K562 (cell line): ENCODE measurements at regions not wholly inside any gene's neighbourhood (a gene's known extent, or its start where the extent isn't known, plus 50 kb on each side); places are given as distances from the start of the nearest gene placed in this dataset.

Experiments used
- ATAC-seq: fragments of 200-7000 bp; cut with Tn5 transposase; 3 replicates; pipeline ENCODE4 v1.9.1; 2020; ENCODE audit warnings: moderate library complexity
- BruUV-seq: library from RNA; stranded (reverse); fragments of 400-500 nt; replicated peaks from 2 replicates; lab custom pipeline; 2021; lab: Mats Ljungman, UMichigan
- CTCF ChIA-PET: fragments of 300-600 bp; formaldehyde crosslinking; extraction: SDS; loops from one replicate; lab custom pipeline; 2021; ENCODE audit warnings: low intra/inter-chr PET ratio; lab: Yijun Ruan, JAX
- POLR2A ChIA-PET: fragments of 300-600, 350-650 bp; sonication (Branson Sonifier 250); formaldehyde crosslinking; extraction: SDS; loops from one replicate; lab custom pipeline; 2021; ENCODE audit warnings: antibody characterized with exemption, inconsistent platforms; lab: Yijun Ruan, JAX
- DNase-seq, 4 experiments: peaks; one replicate each; pipeline versions ENCODE4 v3.0.0 to v3.0.0-alpha.2; 2011 to 2018; ENCODE audit warnings: low spot score in 3 of 4, mixed read lengths in 3 of 4; ENCODE audit errors: extremely low read depth in 1 of 4
- FAIRE-seq: peaks from 2 replicates; lab custom pipeline; 2011; peaks lifted over from hg19 to GRCh38; lab: Jason Lieb, UNC
- H2AFZ ChIP-seq: 2 replicates; pipeline ENCODE4 v1.6.0; 2011; ENCODE audit warnings: low read depth, low read length, control low read depth, inconsistent platforms
- H3K27ac ChIP-seq: fragments of 200-600 bp; 3 replicates; pipeline ENCODE4 v1.8.0; 2011; ENCODE audit warnings: low read depth, mild to moderate bottlenecking, control low read depth, inconsistent platforms, low read length, moderate library complexity, mixed read lengths; ENCODE audit errors: extremely low read depth
- H3K27me3 ChIP-seq, 2 experiments: fragments of 300-600 bp in 1 of 2; 2 replicates in 1 of 2; 3 replicates in 1 of 2; pipeline versions ENCODE4 v1.6.0 to v1.8.0; 2011; ENCODE audit warnings: inconsistent platforms in 2 of 2, low read length in 2 of 2, mild to moderate bottlenecking in 1 of 2, mixed read lengths in 1 of 2, moderate library complexity in 1 of 2; ENCODE audit not compliant: control insufficient read depth in 2 of 2, insufficient read depth in 2 of 2
- H3K36me3 ChIP-seq: fragments of 300-600 bp; 3 replicates; pipeline ENCODE4 v1.8.0; 2011; ENCODE audit warnings: mild to moderate bottlenecking, low read length, inconsistent platforms; ENCODE audit not compliant: control insufficient read depth, insufficient read depth
- H3K4me1 ChIP-seq, 2 experiments: fragments of 200-600 bp in 1 of 2; replicated peaks in 1 of 2; 2 replicates in 1 of 2; 3 replicates in 1 of 2; pipeline versions ENCODE4 v1.5.1 to v1.8.0; 2011; ENCODE audit warnings: inconsistent platforms in 2 of 2, low read length in 2 of 2, mild to moderate bottlenecking in 1 of 2, mixed read lengths in 1 of 2, moderate library complexity in 1 of 2; ENCODE audit not compliant: control insufficient read depth in 2 of 2, insufficient read depth in 2 of 2
- H3K4me2 ChIP-seq: 2 replicates; pipeline ENCODE4 v1.6.1; 2011; ENCODE audit warnings: low read length, control low read depth, inconsistent platforms, mixed read lengths; ENCODE audit not compliant: insufficient read depth
- H3K4me3 ChIP-seq: fragments of 200-600 bp; sonication (generic), shearing (Covaris generic); 2 replicates; pipeline ENCODE4 v1.5.1; 2016; ENCODE audit warnings: control low read depth, inconsistent platforms
- H3K79me2 ChIP-seq: fragments of 200-600 bp; 3 replicates; pipeline ENCODE4 v1.8.0; 2011; ENCODE audit warnings: low read length, inconsistent platforms; ENCODE audit not compliant: control insufficient read depth, insufficient read depth
- H3K9ac ChIP-seq, 2 experiments: 2 replicates each; pipeline versions ENCODE4 v1.6.0 to v1.6.1; 2011; ENCODE audit warnings: low read depth in 2 of 2, low read length in 2 of 2, control low read depth in 1 of 2, inconsistent platforms in 1 of 2, mild to moderate bottlenecking in 1 of 2, mixed read lengths in 1 of 2; ENCODE audit not compliant: insufficient read depth in 1 of 2
- H3K9me1 ChIP-seq: one replicate; pipeline ENCODE4 v1.6.0; 2011; ENCODE audit warnings: inconsistent platforms, mild to moderate bottlenecking, low read length, moderate library complexity; ENCODE audit not compliant: control insufficient read depth, insufficient read depth
- H3K9me3 ChIP-seq: replicated peaks from 2 replicates; pipeline ENCODE4 v1.5.1; 2011; ENCODE audit warnings: low read depth, low read length, inconsistent platforms; ENCODE audit not compliant: control insufficient read depth, insufficient read depth
- H4K20me1 ChIP-seq: replicated peaks from 2 replicates; pipeline ENCODE4 v1.6.1; 2011; ENCODE audit warnings: low read length, inconsistent platforms, mixed read lengths; ENCODE audit not compliant: control insufficient read depth, insufficient read depth
- BMI1 ChIP-seq: fragments of 150-350 bp; IDR thresholded peaks from 2 replicates; pipeline ENCODE4 v1.6.1; 2014; ENCODE audit warnings: low read length
- ETV6 ChIP-seq, 3 experiments: fragments of 150-350 bp in 1 of 3; sonication (generic) in 1 of 3; formaldehyde crosslinking in 1 of 3; IDR thresholded peaks; 2 replicates each; pipeline versions ENCODE4 v1.6.1 to v1.8.0; 2014 to 2022; ENCODE audit warnings: borderline replicate concordance in 2 of 3, low read depth in 2 of 3, antibody characterized with exemption in 1 of 3, low read length in 1 of 3, mild to moderate bottlenecking in 1 of 3, missing genetic modification reagents in 1 of 3
- FOXJ3 ChIP-seq: sonication (generic); formaldehyde crosslinking; IDR thresholded peaks from 2 replicates; pipeline ENCODE4 v1.4.0; 2020; ENCODE audit warnings: mild to moderate bottlenecking, missing genetic modification reagents
- NR2C2 ChIP-seq, 2 experiments: fragments of 200-800 bp in 1 of 2; sonication (Bioruptor generic) in 1 of 2; sonication (generic) in 1 of 2; formaldehyde crosslinking in 1 of 2; IDR thresholded peaks; 2 replicates each; pipeline versions ENCODE4 v1.6.1 to v1.8.0; 2016 to 2022; ENCODE audit warnings: mild to moderate bottlenecking in 1 of 2, missing compliant biosample characterization in 1 of 2, missing genetic modification characterization in 1 of 2, missing genetic modification reagents in 1 of 2
- PTTG1 ChIP-seq: fragments of 450-650 bp; IDR thresholded peaks from 2 replicates; pipeline ENCODE4 v1.6.1; 2016; ENCODE audit warnings: low read depth, mild to moderate bottlenecking, missing genetic modification characterization, missing compliant biosample characterization
- SIN3A ChIP-seq, 2 experiments: fragments of 150-350 bp in 1 of 2; IDR thresholded peaks; 2 replicates each; pipeline ENCODE4 v1.6.1; 2011 to 2016; ENCODE audit warnings: borderline replicate concordance in 2 of 2, low read depth in 2 of 2, low read length in 2 of 2, mild to moderate bottlenecking in 2 of 2, moderate library complexity in 2 of 2; ENCODE audit not compliant: control insufficient read depth in 1 of 2
- SLC30A9 ChIP-seq: fragments of 250-450 bp; sonication (Bioruptor Pico); IDR thresholded peaks from 2 replicates; pipeline ENCODE4 v1.8.0; 2022; ENCODE audit warnings: mild to moderate bottlenecking, moderate library complexity
- ZBTB43 ChIP-seq: sonication (generic); formaldehyde crosslinking; IDR thresholded peaks from 2 replicates; pipeline ENCODE4 v1.8.0; 2023; ENCODE audit warnings: mild to moderate bottlenecking, missing genetic modification reagents
- ZKSCAN3 ChIP-seq: fragments of 250-450 bp; sonication (Bioruptor Pico); IDR thresholded peaks from 2 replicates; pipeline ENCODE4 v1.4.0; 2020
- ZNF384 ChIP-seq: IDR thresholded peaks from 2 replicates; pipeline ENCODE4 v1.6.1; 2012; ENCODE audit warnings: low read depth, low read length, improper control_type of control experiment
- ZNF583 ChIP-seq: fragments of 250-450 bp; sonication (Bioruptor Pico); IDR thresholded peaks from 2 replicates; pipeline ENCODE4 v1.4.0; 2020
- ZNF785 ChIP-seq: fragments of 250-450 bp; sonication (Bioruptor Pico); IDR thresholded peaks from 2 replicates; pipeline ENCODE4 v1.4.0; 2020; ENCODE audit warnings: mild to moderate bottlenecking
- WGBS: fragments of 100-300 bp; shearing (Covaris generic); methylation state at CpG from one replicate; pipeline ENCODE4 v1.1.6; 2016; ENCODE audit warnings: low coverage, mixed read lengths; ENCODE audit not compliant: insufficient coverage; ENCODE audit errors: missing lambda C conversion rate; 5-methylcytosine and 5-hydroxymethylcytosine counted together
- in situ Hi-C: fragments of 300-500 bp; cut with MboI; formaldehyde crosslinking; loops from 4 replicates; pipeline ENCODE4 v1.15.0; 2018; ENCODE audit warnings: inconsistent platforms, mixed read lengths
- intact Hi-C: fragments of 100-400 bp; cut with micrococcal nuclease; formaldehyde crosslinking; loops from 2 replicates; pipeline ENCODE4 v1.14.2; 2022

- TF ChIP-seq ETV6 (IDR thresholded peaks at IDR 0.05; ENCODE audit: borderline replicate concordance in 1 of 2, low read depth in 2 of 2, low read length in 1 of 2) (no peak), ETV6 (CRISPR knock-in tag; IDR thresholded peaks at IDR 0.05; ENCODE audit: borderline replicate concordance) (no peak)
These were observed 189.0 kb upstream of the NFIA start (continued) for GRCh38 chr1:60893136-60893930.

GRCh38 chr1:60891765-60892164 lies 190.6 kb upstream of the NFIA start:
- FAIRE-seq = no peak
- ChIA-PET CTCF (no interaction called here), POLR2A (interaction anchor here (1.9 kb wide), 1 partner anchor 14 kb away, joined by 5 read pairs; no protein-coding TSS in a partner anchor)
- ATAC-seq = no peak
- Histone ChIP-seq H3K4me3 (no peak overlapping the region), H3K4me1 (peaks cover 5 to 19% of the 10 kb centered on the region in 2 experiments; a peak in 4 of 5 replicates), H3K9ac (no peak overlapping the region), H3K9me1 (no peaks in the 10 kb centered on the region), H3K27ac (no peak overlapping the region), H4K20me1 (no peaks in the 10 kb centered on the region), H3K27me3 (no peaks in the 10 kb centered on the region; a peak in 1 of 5 replicates), H3K36me3 (no peaks in the 10 kb centered on the region), H2AFZ (no peak overlapping the region), H3K9me3 (no peaks in the 10 kb centered on the region), H3K4me2 (no peak overlapping the region), H3K79me2 (no peaks in the 10 kb centered on the region)
- DNase-seq = no peak
- no TSS peak for BruUV-seq
- TF ChIP-seq ZNF785 (no peak), ZKSCAN3 (CRISPR knock-in tag) (no peak), PTTG1 (tag) (no peak), FOXJ3 (CRISPR knock-in tag) (no peak), ZBTB43 (CRISPR knock-in tag) (no peak), SLC30A9 (CRISPR knock-in tag) (no peak), ZNF583 (CRISPR knock-in tag) (no peak), BMI1 (no peak), SIN3A (IDR thresholded peaks at IDR 0.05; ENCODE audit: borderline replicate concordance in 2 of 2, control insufficient read depth in 1 of 2, low read depth in 2 of 2, low read length in 2 of 2) (no peak), ZNF384 (no peak), NR2C2 (CRISPR knock-in tag; IDR thresholded peaks at IDR 0.05) (no peak), NR2C2 (tag; IDR thresholded peaks at IDR 0.05) (no peak)
- in situ Hi-C loops (no loop called here), intact Hi-C loops (no loop called here)
- 37% methylated on average over 3 of the region's 3 CpGs for WGBS
